ENCODE measurements at regions not wholly inside any gene's neighbourhood (a gene's known extent, or its start where the extent isn't known, plus 50 kb on each side); places are given as distances from the start of the nearest gene placed in this dataset.

DNA sequence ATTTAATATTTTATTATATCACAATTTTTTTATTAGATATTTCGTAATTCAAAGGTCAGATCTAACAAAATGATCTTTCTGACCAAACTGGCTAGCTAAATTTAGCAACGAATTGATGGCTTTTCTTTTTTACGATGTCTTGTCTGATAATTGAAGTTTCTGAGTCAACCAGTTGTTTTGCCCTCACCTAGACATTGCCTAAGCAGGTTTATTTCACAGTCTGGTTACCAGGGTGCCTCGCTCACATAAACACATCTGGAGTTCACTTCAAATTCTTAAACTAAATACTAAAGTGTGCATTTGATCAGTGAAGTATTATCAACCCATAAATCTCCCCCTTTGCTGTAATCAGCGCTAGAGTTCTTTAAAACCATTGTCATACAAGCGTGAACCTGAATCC is 448.3 kb downstream of the TLE4 start:
- no peaks in the 10 kb centered on the region for H3K4me1 ChIP-seq
- H3K27ac ChIP-seq: no peak overlapping the region
- no peaks in the 10 kb centered on the region for H3K36me3 ChIP-seq
- no peak overlapping the region for H3K9ac ChIP-seq (ENCODE audit: low read depth in 2 of 2, low read length in 2 of 2)
- TF ChIP-seq, protein P1, sequence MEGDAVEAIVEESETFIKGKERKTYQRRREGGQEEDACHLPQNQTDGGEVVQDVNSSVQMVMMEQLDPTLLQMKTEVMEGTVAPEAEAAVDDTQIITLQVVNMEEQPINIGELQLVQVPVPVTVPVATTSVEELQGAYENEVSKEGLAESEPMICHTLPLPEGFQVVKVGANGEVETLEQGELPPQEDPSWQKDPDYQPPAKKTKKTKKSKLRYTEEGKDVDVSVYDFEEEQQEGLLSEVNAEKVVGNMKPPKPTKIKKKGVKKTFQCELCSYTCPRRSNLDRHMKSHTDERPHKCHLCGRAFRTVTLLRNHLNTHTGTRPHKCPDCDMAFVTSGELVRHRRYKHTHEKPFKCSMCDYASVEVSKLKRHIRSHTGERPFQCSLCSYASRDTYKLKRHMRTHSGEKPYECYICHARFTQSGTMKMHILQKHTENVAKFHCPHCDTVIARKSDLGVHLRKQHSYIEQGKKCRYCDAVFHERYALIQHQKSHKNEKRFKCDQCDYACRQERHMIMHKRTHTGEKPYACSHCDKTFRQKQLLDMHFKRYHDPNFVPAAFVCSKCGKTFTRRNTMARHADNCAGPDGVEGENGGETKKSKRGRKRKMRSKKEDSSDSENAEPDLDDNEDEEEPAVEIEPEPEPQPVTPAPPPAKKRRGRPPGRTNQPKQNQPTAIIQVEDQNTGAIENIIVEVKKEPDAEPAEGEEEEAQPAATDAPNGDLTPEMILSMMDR (IDR thresholded peaks at IDR 0.05): no peak
- intact Hi-C loops (cut with DNase I): no loop called here
- H3K9me3 ChIP-seq: no peaks in the 10 kb centered on the region
- DNase-seq: no peak
- H3K27me3 ChIP-seq: no peaks in the 10 kb centered on the region
- H3K4me3 ChIP-seq: no peak overlapping the region

DNA sequence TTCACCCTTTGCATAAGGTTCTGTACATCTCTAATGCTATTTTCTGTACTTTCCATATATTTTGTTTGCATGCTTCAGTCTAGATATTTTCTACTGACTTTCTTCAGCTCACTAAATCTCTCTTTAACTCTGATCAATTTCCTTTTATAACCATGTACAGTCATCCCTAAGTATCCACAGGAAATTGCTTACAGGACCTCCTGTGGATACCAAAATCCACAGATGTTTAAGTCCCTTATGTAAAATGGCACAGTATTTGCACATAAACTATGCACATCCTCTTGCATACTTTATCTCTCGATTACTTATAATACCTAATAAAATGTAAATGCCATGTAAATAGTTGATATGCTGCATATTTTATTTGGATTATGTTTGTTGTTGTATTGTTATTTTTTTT is 442.1 kb downstream of the TLE4 start:
- Histone ChIP-seq H3K9me3 (no peaks in the 10 kb centered on the region), H3K4me3 (no peak overlapping the region), H3K36me3 (no peaks in the 10 kb centered on the region), H3K27ac (no peak overlapping the region), H3K27me3 (no peaks in the 10 kb centered on the region), H3K4me1 (no peaks in the 10 kb centered on the region), H3K9ac (ENCODE audit: low read depth in 2 of 2, low read length in 2 of 2) (no peak overlapping the region)
- no peak for DNase-seq
- intact Hi-C loops (cut with DNase I): no loop called here
- TF ChIP-seq, protein P1 (IDR thresholded peaks at IDR 0.05): no peak

DNA sequence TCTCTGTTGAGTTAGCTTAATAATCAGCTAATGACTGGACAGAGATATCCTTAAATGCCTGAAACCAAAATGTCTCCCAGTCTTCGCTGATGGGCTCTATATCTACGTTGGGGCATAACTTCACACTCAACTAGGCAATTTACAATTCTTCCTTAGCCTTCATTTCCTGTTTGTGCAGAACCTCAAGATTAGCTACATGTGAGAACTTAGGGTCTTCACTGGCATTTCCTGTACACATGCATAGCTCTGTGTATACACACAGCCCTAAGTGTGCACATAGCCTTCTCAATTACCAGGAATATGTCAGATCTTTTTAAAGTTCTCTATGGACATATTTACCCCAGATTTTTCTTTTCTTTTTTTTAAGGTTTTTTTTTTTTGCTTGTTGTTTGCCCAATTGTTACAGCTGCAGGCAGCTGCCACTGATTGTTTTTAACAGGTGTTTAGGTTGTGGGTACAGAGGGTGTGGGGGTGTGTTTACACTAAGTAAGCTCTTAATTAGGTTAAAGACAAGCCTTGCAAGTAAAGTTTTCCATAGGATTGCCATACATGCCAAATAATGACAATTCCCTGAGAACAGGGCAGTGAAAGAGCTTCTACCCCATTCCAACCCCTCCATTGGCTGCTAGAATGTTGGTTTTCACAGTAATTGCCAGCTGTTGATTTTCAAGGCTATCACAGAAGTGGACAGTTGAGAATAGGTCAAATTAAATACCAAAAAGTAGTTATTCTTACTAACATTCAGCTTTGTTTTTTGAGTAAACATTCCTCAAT is 441.0 kb downstream of the TLE4 start:
- Histone ChIP-seq H3K27me3 (no peaks in the 10 kb centered on the region), H3K36me3 (no peaks in the 10 kb centered on the region), H3K4me1 (no peaks in the 10 kb centered on the region), H3K4me3 (no peak overlapping the region), H3K27ac (no peak overlapping the region), H3K9ac (ENCODE audit: low read depth in 2 of 2, low read length in 2 of 2) (no peak overlapping the region), H3K9me3 (no peaks in the 10 kb centered on the region)
- intact Hi-C loops (cut with DNase I): no loop called here
- DNase-seq: no peak
- TF ChIP-seq, protein P1 (IDR thresholded peaks at IDR 0.05): no peak

DNA sequence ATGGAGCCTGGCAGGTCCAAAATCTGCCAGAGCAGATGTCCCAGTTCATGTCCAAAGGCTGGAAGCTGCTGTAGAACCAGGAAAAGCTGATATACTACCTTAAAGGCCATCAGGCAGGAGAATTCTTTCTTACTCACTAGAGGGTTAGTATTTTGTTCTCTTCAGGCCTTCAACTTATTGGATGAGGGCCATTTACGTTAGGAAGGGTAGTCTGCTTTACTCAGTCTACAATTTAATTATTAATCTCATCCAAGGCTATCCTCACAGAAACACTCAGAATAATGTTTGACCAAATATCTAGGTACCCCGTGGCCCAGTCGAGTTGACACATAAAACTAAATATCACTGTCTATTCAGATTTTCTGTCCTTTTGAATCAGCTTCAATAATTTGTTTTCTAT is 437.4 kb downstream of the TLE4 start:
- Histone ChIP-seq H3K4me1 (no peaks in the 10 kb centered on the region), H3K4me3 (no peak overlapping the region), H3K9me3 (no peaks in the 10 kb centered on the region), H3K27me3 (no peaks in the 10 kb centered on the region), H3K9ac (ENCODE audit: low read depth in 2 of 2, low read length in 2 of 2) (no peak overlapping the region), H3K27ac (no peak overlapping the region), H3K36me3 (no peaks in the 10 kb centered on the region)
- no peak for DNase-seq
- intact Hi-C loops (cut with DNase I): no loop called here
- TF ChIP-seq, protein P1 (IDR thresholded peaks at IDR 0.05): no peak

DNA sequence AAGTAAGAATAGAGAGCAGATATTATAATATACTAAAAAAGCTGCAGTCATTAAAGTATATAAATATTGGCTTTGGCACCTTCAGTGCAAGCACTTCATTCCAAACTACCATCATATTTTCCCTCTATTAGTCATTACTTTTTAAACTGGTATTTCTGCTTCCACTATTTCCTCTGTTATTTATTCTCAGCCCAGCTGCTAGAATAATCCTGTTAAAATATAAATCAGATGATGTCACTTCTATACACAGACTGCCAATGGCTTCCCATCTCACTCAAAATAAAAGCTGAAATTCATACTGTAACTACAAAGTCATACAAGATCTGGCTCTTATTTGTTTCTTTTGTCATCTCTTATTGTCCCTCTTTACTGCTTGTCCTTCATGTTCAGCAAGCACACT is 432.9 kb downstream of the TLE4 start:
- TF ChIP-seq, protein P1 (IDR thresholded peaks at IDR 0.05): no peak
- no peaks in the 10 kb centered on the region for H3K27me3 ChIP-seq
- H3K4me3 ChIP-seq: no peak overlapping the region
- no peak for DNase-seq
- no peaks in the 10 kb centered on the region for H3K36me3 ChIP-seq
- H3K27ac ChIP-seq: no peak overlapping the region
- H3K9ac ChIP-seq (ENCODE audit: low read depth in 2 of 2, low read length in 2 of 2): no peak overlapping the region
- intact Hi-C loops (cut with DNase I): no loop called here
- no peaks in the 10 kb centered on the region for H3K9me3 ChIP-seq
- H3K4me1 ChIP-seq: no peaks in the 10 kb centered on the region
